ENCODE measurements at regions not wholly inside any gene's neighbourhood (a gene's known extent, or its start where the extent isn't known, plus 50 kb on each side); places are given as distances from the start of the nearest gene placed in this dataset.

DNA sequence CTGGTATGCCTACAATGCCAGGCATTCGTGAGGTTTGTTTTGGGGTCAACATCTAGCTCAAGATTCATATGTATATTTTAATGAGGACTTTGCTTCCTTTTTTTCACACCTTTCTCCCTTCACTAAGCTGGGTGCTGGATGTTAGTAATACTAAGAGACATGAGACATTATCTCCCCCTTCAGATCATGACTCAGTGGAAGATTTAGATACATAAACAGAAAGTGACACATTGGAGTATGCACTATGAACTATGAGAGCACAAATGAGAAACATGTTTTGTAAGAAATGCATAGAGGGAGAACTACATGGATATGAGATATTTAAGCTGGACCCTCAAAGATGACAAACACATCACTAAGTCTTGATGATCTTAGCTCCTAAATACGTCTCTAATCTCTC lies 286.3 kb downstream of the RPAP3 start:
- H3K4me3 ChIP-seq (ENCODE audit: low read depth in 1 of 2, low read length in 2 of 2) = no peak overlapping the region
- H3K27ac ChIP-seq (ENCODE audit: low read length) = no peak overlapping the region
- no peaks in the 10 kb centered on the region for H3K4me1 ChIP-seq (ENCODE audit: control insufficient read depth in 1 of 2, insufficient read depth in 2 of 2, low read length in 2 of 2)
- no peaks in the 10 kb centered on the region for H3K36me3 ChIP-seq (ENCODE audit: control insufficient read depth in 1 of 2, insufficient read depth in 2 of 2, low read length in 2 of 2)
- no peaks in the 10 kb centered on the region for H3K27me3 ChIP-seq (ENCODE audit: low read depth, low read length)
- no peaks in the 10 kb centered on the region for H3K9me3 ChIP-seq (ENCODE audit: control insufficient read depth in 1 of 2, low read length in 2 of 2)

DNA sequence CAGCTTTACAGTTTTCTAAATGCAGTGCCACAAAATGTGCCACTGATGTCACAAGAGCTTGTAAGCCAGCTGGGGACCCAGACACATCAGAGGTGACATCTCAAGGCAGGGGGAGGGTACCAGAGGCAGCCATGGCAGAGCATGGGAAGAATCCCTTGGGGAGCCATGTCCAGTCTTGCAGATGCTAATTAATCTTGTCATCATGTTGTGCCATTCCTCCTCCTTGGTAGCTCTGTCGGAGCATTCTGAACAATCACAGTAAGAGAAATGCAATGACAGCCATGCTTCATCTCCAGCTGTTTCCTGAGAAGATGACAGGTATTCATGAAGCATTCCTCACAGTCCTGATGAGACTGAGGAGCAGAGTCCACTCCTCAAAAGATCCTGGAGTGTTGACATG lies 287.9 kb downstream of the RPAP3 start:
- H3K27me3 ChIP-seq (ENCODE audit: low read depth, low read length) = no peaks in the 10 kb centered on the region
- no peak overlapping the region for H3K27ac ChIP-seq (ENCODE audit: low read length)
- no peak overlapping the region for H3K4me3 ChIP-seq (ENCODE audit: low read depth in 1 of 2, low read length in 2 of 2)
- no peaks in the 10 kb centered on the region for H3K4me1 ChIP-seq (ENCODE audit: control insufficient read depth in 1 of 2, insufficient read depth in 2 of 2, low read length in 2 of 2)
- no peaks in the 10 kb centered on the region for H3K36me3 ChIP-seq (ENCODE audit: control insufficient read depth in 1 of 2, insufficient read depth in 2 of 2, low read length in 2 of 2)
- no peaks in the 10 kb centered on the region for H3K9me3 ChIP-seq (ENCODE audit: control insufficient read depth in 1 of 2, low read length in 2 of 2)

DNA sequence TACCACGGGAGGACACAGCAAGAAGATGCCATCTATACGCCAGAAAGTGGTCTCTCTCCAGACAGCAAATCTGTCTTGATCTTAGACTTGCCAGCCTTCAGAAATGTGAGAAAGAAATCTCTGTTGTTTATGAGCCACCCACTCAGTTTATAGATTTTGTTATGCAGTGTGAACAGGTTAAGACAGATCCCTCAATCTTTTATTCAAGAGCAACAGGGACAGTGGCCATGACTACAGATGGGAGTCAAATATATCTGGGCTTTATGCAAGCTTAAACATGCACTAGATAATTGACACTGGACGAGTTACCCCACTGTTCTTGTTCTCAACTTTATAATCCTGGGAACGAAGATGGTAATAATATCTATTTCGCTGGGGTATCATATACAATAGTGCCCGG lies 288.7 kb downstream of the RPAP3 start:
- H3K36me3 ChIP-seq (ENCODE audit: control insufficient read depth in 1 of 2, insufficient read depth in 2 of 2, low read length in 2 of 2) = no peaks in the 10 kb centered on the region
- no peaks in the 10 kb centered on the region for H3K9me3 ChIP-seq (ENCODE audit: control insufficient read depth in 1 of 2, low read length in 2 of 2)
- no peak overlapping the region for H3K27ac ChIP-seq (ENCODE audit: low read length)
- no peaks in the 10 kb centered on the region for H3K27me3 ChIP-seq (ENCODE audit: low read depth, low read length)
- H3K4me1 ChIP-seq (ENCODE audit: control insufficient read depth in 1 of 2, insufficient read depth in 2 of 2, low read length in 2 of 2) = no peaks in the 10 kb centered on the region
- H3K4me3 ChIP-seq (ENCODE audit: low read depth in 1 of 2, low read length in 2 of 2) = no peak overlapping the region

DNA sequence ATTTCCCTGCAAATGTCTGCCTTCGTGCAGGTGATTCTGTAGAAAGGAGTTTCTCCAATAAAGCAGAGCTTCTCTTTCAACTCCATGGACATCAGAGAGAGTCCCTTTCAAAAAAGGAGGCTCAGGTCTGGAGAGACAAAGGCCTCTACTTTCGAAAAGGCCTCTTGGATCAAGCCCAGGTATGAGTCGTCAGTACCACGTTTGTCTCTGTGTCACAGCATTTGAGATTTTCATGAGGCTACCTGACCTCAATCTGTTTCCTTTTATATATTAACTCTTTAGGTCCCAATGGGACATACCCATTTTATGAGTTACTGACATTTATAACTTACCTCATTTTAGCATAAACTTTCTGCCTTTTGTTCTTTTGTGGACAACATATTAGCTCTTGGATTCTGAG lies 290.8 kb downstream of the RPAP3 start:
- no peaks in the 10 kb centered on the region for H3K4me1 ChIP-seq (ENCODE audit: control insufficient read depth in 1 of 2, insufficient read depth in 2 of 2, low read length in 2 of 2)
- H3K9me3 ChIP-seq (ENCODE audit: control insufficient read depth in 1 of 2, low read length in 2 of 2) = no peaks in the 10 kb centered on the region
- no peak overlapping the region for H3K27ac ChIP-seq (ENCODE audit: low read length)
- H3K36me3 ChIP-seq (ENCODE audit: control insufficient read depth in 1 of 2, insufficient read depth in 2 of 2, low read length in 2 of 2) = no peaks in the 10 kb centered on the region
- no peaks in the 10 kb centered on the region for H3K27me3 ChIP-seq (ENCODE audit: low read depth, low read length)
- H3K4me3 ChIP-seq (ENCODE audit: low read depth in 1 of 2, low read length in 2 of 2) = no peak overlapping the region

DNA sequence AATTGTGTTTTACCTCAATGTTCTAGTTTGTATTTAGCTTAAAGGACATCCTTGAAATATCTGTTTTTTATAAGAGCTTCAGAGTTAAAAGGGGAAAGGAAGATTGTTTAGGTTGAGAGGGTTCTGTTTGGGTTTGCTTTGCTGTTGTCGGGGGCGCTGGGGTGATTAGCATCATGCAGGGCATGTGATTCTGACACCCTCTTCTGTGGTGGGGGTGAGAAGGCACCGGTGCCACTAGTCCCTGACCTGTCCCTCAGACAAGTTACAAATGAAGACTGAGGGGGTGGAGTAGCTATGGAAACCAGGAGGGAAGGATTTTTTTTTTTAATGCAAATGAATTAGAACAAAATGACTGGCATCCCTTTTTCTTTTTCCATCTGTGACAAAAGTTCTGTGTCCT lies 291.3 kb downstream of the RPAP3 start:
- H3K36me3 ChIP-seq (ENCODE audit: control insufficient read depth in 1 of 2, insufficient read depth in 2 of 2, low read length in 2 of 2) = no peaks in the 10 kb centered on the region
- H3K4me3 ChIP-seq (ENCODE audit: low read depth in 1 of 2, low read length in 2 of 2) = no peak overlapping the region
- no peaks in the 10 kb centered on the region for H3K4me1 ChIP-seq (ENCODE audit: control insufficient read depth in 1 of 2, insufficient read depth in 2 of 2, low read length in 2 of 2)
- H3K27me3 ChIP-seq (ENCODE audit: low read depth, low read length) = no peaks in the 10 kb centered on the region
- H3K9me3 ChIP-seq (ENCODE audit: control insufficient read depth in 1 of 2, low read length in 2 of 2) = no peaks in the 10 kb centered on the region
- no peak overlapping the region for H3K27ac ChIP-seq (ENCODE audit: low read length)

DNA sequence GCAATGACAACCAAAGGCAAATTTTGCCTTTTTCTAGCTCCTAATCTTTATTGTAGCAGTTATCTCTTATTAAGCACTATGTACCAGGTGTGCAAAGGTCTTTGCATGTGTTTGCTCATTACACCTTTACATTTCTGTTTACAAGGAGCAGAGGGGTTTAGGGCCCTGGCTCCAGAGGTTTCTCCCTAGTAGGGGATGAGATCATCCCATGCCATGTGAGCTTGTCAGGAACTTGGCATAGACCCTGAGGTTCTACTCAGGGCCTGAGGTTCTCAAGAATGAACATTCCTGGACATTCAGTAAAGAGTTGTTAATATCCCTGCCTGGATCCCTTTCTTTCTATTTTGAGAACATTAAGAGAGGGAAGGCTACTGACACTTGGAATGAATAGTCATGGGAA lies 292.0 kb downstream of the RPAP3 start:
- no peak overlapping the region for H3K4me3 ChIP-seq (ENCODE audit: low read depth in 1 of 2, low read length in 2 of 2)
- H3K36me3 ChIP-seq (ENCODE audit: control insufficient read depth in 1 of 2, insufficient read depth in 2 of 2, low read length in 2 of 2) = no peaks in the 10 kb centered on the region
- no peaks in the 10 kb centered on the region for H3K9me3 ChIP-seq (ENCODE audit: control insufficient read depth in 1 of 2, low read length in 2 of 2)
- no peaks in the 10 kb centered on the region for H3K27me3 ChIP-seq (ENCODE audit: low read depth, low read length)
- H3K27ac ChIP-seq (ENCODE audit: low read length) = no peak overlapping the region
- no peaks in the 10 kb centered on the region for H3K4me1 ChIP-seq (ENCODE audit: control insufficient read depth in 1 of 2, insufficient read depth in 2 of 2, low read length in 2 of 2)

DNA sequence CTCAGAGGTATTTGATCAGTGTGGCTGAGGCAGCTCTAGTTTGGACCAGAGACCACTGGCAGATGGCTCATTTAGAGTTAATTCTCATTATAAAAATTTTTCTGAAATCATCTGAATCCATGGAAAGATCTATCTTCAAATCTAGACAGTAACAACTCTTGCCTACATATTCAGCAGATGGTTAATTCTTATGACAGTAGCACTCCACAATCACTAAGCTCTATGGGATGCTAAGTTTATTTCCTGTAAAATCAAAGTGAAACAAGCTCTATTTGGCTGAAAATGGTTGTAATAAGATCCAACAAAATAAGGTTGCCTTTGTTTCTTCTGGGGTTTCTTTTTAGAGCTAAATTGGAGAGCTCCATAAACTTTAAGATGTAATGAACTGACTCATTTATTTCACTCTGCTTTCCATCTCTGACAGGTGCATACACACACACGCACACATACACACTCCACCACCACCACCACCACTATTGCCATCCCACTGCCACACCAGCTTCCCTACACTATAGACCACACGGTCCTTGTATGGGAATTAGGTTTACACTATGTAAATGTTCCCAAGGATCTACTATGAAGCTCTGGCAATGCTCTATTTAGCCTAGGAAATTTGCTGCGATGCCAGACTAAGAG lies 293.1 kb downstream of the RPAP3 start:
- Histone ChIP-seq H3K27me3 (ENCODE audit: low read depth, low read length) (no peaks in the 10 kb centered on the region), H3K27ac (ENCODE audit: low read length) (no peak overlapping the region), H3K4me1 (ENCODE audit: control insufficient read depth in 1 of 2, insufficient read depth in 2 of 2, low read length in 2 of 2) (no peaks in the 10 kb centered on the region), H3K4me3 (ENCODE audit: low read depth in 1 of 2, low read length in 2 of 2) (no peak overlapping the region), H3K36me3 (ENCODE audit: control insufficient read depth in 1 of 2, insufficient read depth in 2 of 2, low read length in 2 of 2) (no peaks in the 10 kb centered on the region), H3K9me3 (ENCODE audit: control insufficient read depth in 1 of 2, low read length in 2 of 2) (no peaks in the 10 kb centered on the region)

DNA sequence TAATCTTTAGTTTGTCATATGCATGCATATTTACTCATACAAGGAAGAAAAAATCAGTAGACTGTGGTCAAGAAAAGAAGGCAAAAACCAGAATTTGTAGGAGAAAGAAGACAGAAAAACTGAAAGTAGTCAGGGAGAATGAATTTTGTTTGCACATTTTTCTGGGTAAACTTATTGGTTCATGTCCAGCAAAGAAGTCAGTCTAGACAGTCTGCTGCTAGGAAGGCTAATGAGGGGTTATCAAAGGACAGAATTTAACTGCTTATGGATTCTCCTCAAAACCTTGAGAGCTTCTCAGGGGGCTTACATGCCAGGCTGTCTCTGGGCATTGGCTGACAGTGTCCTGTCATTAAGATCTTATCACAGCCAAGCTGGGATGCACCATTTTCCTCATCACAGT lies 293.9 kb downstream of the RPAP3 start:
- no peaks in the 10 kb centered on the region for H3K4me1 ChIP-seq (ENCODE audit: control insufficient read depth in 1 of 2, insufficient read depth in 2 of 2, low read length in 2 of 2)

DNA sequence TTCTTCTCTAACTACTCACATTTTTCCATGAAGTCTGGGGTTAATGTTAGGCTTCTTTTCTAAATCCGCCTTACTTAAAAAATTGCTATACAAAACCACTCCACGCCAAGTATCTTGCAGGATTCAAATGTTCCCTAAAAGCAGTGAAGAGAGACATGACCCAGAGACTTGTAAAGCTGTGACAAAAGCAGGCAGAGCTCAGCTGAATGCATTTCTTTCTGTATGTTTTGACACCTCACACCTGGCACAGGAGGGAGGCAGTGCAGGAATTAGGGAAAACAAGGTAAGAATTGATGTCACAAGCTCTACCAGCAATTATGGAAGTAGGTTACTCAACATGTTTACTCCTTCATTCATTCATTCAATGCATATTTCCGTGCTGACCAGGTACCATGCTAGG lies 295.0 kb downstream of the RPAP3 start:
- Histone ChIP-seq H3K4me3 (ENCODE audit: low read depth in 1 of 2, low read length in 2 of 2) (no peak overlapping the region), H3K4me1 (ENCODE audit: control insufficient read depth in 1 of 2, insufficient read depth in 2 of 2, low read length in 2 of 2) (no peaks in the 10 kb centered on the region), H3K36me3 (ENCODE audit: control insufficient read depth in 1 of 2, insufficient read depth in 2 of 2, low read length in 2 of 2) (no peaks in the 10 kb centered on the region), H3K27ac (ENCODE audit: low read length) (no peak overlapping the region), H3K27me3 (ENCODE audit: low read depth, low read length) (no peaks in the 10 kb centered on the region), H3K9me3 (ENCODE audit: control insufficient read depth in 1 of 2, low read length in 2 of 2) (no peaks in the 10 kb centered on the region)

More for the DNA sequence above, 293.9 kb downstream of the RPAP3 start:
- Histone ChIP-seq H3K9me3 (ENCODE audit: control insufficient read depth in 1 of 2, low read length in 2 of 2) (no peaks in the 10 kb centered on the region), H3K27ac (ENCODE audit: low read length) (no peak overlapping the region), H3K4me3 (ENCODE audit: low read depth in 1 of 2, low read length in 2 of 2) (no peak overlapping the region), H3K36me3 (ENCODE audit: control insufficient read depth in 1 of 2, insufficient read depth in 2 of 2, low read length in 2 of 2) (no peaks in the 10 kb centered on the region), H3K27me3 (ENCODE audit: low read depth, low read length) (no peaks in the 10 kb centered on the region)

DNA sequence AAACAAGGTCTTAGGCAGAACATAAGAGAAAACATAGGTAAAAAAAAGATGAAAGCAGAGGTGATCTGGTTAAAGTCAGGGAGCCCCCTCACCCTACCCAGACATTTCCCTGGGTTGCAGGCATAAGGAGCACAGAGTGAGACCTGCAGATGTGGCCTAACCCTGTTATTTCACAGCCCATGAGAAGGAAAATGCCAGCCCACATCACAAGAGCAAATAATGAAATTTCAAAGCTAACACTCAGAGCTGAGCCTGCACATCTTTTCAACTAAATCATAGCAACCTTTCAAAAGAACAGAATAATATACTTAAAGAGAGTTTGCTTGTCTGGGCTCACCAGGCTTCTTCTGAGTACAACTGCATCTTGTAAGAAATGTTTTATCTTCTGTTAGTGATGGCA lies 295.4 kb downstream of the RPAP3 start:
- no peaks in the 10 kb centered on the region for H3K9me3 ChIP-seq (ENCODE audit: control insufficient read depth in 1 of 2, low read length in 2 of 2)
- H3K4me3 ChIP-seq (ENCODE audit: low read depth in 1 of 2, low read length in 2 of 2) = no peak overlapping the region
- H3K36me3 ChIP-seq (ENCODE audit: control insufficient read depth in 1 of 2, insufficient read depth in 2 of 2, low read length in 2 of 2) = no peaks in the 10 kb centered on the region
- no peak overlapping the region for H3K27ac ChIP-seq (ENCODE audit: low read length)
- no peaks in the 10 kb centered on the region for H3K27me3 ChIP-seq (ENCODE audit: low read depth, low read length)
- no peaks in the 10 kb centered on the region for H3K4me1 ChIP-seq (ENCODE audit: control insufficient read depth in 1 of 2, insufficient read depth in 2 of 2, low read length in 2 of 2)

DNA sequence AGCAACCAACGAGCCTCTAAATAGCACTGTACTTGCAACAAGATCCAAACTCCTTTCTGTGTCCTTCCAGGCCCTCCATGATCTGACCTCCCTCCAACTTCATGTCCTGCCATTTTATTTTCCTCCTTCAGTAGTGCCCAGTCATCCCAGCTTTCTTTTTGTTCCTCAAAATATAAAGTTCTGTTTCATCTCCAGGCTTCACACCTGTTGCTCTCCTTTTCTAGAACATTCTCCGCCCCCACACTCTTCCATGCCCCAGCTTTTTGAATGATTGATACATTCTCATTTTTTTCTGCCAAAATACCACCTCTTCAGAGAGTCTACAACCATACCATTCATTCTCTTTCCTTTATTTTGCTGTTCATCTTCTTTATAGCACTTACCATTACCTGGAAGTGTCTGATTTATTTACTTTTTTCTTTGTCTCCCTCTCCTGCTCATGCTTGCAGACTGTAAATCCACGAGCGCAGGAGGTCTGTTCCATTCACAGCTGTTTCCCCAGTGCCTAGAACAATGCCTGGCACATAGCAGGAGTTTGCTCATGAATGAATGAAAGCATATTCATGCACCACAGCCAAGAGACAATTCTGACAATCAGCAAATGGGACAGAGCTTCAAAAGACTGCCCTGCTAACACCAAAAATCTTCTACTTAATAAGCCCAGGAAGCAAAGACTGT lies 296.4 kb downstream of the RPAP3 start:
- Histone ChIP-seq H3K36me3 (ENCODE audit: control insufficient read depth in 1 of 2, insufficient read depth in 2 of 2, low read length in 2 of 2) (no peaks in the 10 kb centered on the region), H3K27ac (ENCODE audit: low read length) (no peak overlapping the region), H3K4me1 (ENCODE audit: control insufficient read depth in 1 of 2, insufficient read depth in 2 of 2, low read length in 2 of 2) (no peaks in the 10 kb centered on the region), H3K27me3 (ENCODE audit: low read depth, low read length) (no peaks in the 10 kb centered on the region), H3K9me3 (ENCODE audit: control insufficient read depth in 1 of 2, low read length in 2 of 2) (no peaks in the 10 kb centered on the region), H3K4me3 (ENCODE audit: low read depth in 1 of 2, low read length in 2 of 2) (no peak overlapping the region)

Measured in muscle layer of duodenum (tissue), 2 donors.